GM19324 (cell line): ENCODE measurements at regions not wholly inside any gene's neighbourhood (a gene's known extent, or its start where the extent isn't known, plus 50 kb on each side); places are given as distances from the start of the nearest gene placed in this dataset.

ENCODE experiments used
- ATAC-seq: cut with Tn5 transposase; IDR thresholded peaks from one replicate; pipeline ENCODE4 v1.9.1; 2021; ENCODE audit warnings: mild to moderate bottlenecking, moderate library complexity; ENCODE audit not compliant: unreplicated experiment, low FRiP score

- no peak for ATAC-seq
Measured at GRCh38 chr6:169849396-169849795, 98.0 kb downstream of the ERMARD start.

GRCh38 chr6:169848946-169849345, 97.5 kb downstream of the ERMARD start:
- ATAC-seq = no peak

DNA sequence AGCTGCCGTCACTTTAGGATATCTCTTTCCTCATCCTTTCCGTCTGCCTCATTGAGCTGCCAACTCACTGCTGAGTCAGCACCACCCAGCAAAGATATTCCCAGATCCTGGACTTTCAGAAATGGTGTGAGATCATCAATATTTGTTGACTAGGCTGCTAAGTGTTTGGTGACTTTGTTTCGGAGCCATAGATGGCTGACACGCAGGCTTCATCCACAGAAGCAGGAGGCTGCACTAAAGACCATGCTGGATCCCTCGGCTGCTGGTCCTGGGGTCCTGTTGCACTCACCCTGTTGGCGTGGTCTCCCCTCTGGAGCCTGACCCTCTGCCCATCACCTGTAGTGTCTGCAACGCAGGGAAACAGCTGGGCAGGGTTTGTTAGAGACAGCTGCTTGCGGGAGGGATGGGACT, 96.5 kb downstream of the ERMARD start:
- no peak for ATAC-seq

DNA sequence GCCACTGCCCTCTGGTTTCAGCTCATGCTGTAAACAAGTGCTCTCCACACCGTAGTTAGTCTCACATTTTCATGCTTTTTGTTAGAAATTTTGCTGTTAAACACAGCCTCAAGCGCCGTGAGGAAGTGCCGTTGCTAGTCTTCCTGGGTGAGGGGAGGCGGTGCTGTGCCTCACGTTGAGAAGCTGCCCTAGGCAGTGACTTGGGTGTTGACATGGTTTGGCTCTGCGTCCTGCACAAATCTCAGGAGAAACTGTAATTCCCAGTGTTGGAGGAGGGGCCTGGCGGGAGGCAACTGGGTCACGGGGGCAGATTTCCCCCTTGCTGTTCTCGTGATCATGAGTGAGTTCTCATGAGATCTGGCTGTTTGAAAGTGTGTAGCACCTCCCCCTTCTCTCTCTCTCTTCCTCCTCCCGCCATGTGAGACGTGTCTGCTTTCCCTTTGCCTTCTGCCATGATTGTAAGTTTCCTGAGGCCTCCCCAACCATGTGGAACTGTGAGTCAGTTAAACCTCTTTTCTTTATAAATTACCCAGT, 95.8 kb downstream of the ERMARD start:
- ATAC-seq = no peak

- ATAC-seq = no peak
Measured at GRCh38 chr6:169846286-169847056, 95.0 kb downstream of the ERMARD start.

- ATAC-seq = no peak
Measured at GRCh38 chr6:169845426-169846285, 94.2 kb downstream of the ERMARD start.

GRCh38 chr6:169844946-169845345, 93.5 kb downstream of the ERMARD start:
- no peak for ATAC-seq

DNA sequence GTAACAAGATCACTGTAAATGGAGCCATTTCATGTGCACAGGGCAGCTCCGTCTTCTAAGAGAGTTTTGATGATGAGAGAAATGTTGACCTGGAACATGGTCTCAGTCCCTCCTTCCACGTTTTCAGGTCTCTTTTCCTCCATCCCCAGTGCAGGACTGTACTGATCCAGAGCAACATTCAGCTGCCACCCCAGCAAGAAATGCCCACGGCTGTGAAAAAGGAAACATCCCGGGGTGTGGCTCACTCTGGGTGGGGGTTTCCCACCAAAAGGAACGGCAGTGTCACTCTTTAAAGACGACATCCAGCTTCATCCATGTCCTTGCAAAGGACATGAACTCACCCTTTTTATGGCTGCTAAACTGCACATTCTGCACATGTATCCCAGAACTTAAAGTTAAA, 92.6 kb downstream of the ERMARD start:
- ATAC-seq = no peak

DNA sequence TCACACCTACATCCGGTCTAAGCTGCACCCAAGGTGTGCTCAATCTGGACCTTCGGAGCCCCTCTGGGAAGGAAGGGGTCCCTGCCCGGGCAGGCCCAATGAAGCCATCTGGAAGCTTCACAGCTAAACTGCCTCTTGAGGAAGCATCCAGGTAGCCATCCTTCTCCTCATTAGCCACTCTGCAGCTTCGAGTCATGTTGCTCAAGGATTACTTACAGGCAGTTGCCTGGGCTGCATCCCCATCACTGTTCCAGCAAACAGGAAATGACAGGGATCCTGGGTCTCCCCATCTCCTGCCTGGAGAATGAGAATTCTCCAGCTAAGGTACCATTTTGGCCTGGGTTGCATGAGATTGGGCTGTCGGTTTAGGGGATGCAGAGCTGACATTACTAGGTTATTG, 91.7 kb downstream of the ERMARD start:
- ATAC-seq = no peak

DNA sequence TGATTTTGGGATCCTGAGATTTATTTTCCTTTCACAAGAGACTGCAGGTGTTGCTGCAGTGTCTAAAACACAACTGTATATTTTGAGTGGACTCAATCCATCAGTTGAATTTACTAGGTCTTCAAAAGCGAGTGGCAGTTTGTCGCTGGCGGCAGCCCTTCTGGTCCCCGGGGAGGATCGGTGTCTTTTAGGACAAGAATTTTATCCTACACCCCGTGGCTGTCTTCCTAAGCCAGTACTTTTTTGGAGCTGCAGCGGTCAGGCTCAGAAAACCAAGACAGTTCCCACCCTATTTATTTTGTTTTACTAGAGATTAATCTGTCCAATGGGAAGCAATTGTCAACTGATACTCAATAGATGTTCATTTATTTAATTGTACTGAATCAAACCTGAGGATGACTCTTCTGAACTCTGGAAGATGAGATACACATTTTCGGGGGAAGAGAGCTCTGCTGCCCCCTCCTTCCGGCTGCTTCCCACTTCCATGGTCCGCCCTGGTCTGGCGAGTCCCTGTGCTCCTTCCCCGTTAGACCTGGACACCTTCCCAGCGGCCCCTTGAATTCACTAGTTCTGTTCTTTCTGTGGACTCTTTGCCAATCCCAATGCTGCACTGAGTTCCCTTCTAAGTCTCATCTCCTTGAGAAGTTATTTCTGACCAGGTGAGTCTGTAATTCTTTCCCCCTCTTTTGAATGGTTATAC, 90.6 kb downstream of the ERMARD start:
- no peak for ATAC-seq

- ATAC-seq = no peak
Measured at GRCh38 chr6:169841251-169841650, 89.8 kb downstream of the ERMARD start.

DNA sequence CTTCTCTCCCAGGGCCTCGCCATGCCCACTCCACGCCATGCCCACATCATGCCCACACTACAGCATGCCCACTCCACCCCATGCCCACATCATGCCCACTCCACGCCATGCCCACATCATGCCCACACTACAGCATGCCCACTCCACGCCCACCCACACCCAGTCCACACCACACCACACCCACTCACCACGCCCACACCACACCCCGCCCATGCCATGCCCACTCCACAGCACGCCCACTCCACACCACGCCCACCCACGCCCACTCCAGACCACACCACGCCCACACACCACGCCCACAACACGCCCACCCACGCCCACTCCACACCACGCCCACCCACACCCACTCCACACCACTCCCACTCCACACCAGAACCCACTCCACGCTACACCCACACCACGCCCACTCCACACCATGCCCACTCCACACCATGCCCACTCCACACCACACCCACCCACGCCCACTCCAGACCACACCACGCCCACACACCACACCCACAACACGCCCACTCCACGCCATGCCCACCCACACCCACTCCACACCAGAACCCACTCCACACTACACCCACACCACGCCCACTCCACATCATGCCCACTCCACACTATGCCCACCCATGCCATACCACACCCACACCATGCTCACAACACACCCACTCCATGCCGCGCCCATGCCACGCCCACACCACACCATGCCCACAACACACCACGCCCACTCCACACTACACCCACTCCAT, 88.6 kb downstream of the ERMARD start:
- no peak for ATAC-seq

DNA sequence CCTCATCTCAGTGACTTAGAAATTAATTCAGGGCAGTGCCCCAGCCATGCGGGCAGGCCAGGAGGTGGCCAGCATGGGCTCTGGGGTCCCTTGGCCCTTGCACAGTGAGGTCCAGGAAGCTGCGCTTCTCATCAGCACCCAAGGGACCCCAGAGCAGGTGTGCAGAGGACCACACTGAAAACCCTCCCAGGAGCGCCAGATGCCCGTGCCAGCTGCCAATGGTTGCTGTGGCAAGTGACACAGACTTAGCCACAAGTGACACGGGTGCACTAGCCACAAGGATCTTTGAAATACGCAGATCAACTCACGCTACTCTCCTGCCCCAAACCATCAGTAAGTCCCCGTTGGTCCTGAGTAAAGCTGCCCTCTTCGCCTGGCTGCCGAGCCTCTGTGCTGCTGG, 88.1 kb downstream of the ERMARD start:
- ATAC-seq = no peak

- ATAC-seq = no peak
Measured at GRCh38 chr6:169839029-169839481, 87.6 kb downstream of the ERMARD start.

GRCh38 chr6:169838346-169839028, 87.1 kb downstream of the ERMARD start:
- ATAC-seq = no peak

DNA sequence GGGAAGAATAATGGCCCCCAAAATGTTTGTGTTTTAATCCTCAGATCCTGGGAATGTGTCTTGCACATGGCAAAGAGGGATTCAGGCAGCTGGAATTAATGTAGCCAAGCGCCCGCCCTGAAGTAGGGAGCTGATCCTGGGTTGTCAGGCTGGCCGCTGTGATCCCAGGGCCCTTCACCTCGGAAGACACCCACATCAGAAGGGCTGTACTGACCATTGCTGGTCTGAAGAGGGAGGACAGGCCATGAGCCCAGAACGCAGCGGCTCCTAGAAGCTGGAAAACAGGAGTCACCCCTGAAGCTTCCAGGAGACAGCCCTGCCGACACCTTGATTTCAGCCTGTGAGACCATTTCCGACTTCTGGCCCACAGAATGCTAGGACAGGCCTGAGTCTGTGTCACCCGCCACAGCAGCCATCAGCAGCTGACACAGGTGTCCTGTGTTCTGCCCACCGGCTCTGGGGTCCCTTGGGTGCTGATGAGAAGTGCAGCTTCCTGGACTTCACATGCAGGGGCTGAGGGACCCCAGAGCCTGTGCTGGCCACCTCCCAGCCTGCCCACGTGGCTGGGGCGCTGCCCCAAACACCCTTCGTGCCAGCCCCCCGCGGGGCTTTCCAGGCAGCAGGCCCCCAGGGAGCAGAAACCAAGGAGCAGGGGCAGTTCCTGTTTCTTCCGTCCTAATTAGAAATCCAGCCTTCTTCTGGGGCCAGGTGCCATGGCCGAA, 86.3 kb downstream of the ERMARD start:
- no peak for ATAC-seq

- ATAC-seq = no peak
Measured at GRCh38 chr6:169833258-169833794, 81.9 kb downstream of the ERMARD start.

DNA sequence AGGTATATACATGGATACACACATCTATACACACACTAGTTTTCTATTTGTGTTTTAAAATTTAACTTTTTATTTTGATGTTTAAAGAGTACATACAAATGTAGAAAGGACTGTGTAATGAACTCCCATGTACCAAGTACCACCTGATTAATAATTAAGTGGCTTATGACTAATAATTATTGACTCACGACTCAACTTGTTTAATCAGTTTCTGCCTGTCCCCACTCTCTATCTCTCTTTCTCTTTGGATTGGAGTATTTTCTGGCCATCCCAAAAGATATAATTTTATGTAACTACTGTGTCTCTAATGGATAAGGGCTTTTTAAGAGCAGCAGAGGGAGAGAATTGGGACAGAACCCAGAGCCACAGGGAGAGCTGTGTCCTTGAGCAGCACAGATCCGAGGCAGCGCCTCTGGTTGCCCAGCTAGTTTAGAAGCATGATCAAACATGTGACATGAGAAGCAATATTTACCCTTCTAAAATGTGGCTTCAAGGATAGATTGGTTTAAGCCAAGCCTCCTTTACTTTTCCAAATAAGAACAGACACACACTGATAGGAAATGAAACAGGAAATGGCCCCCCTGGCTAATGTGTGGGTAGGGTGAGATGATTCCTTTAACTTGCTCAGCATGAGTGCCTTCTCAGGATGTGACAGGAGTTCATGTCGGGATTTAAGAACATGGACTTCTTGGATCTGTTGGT, 81.0 kb downstream of the ERMARD start:
- no peak for ATAC-seq
